Stomach (tissue), 4 donors: ENCODE measurements at regions not wholly inside any gene's neighbourhood (a gene's known extent, or its start where the extent isn't known, plus 50 kb on each side); places are given as distances from the start of the nearest gene placed in this dataset.
"Not testable (repeated sequence)": the region's sequence is repeated elsewhere in the genome, so short reads cannot be mapped to it uniquely, and the experiment has no call there.

Source experiments
- CTCF ChIP-seq, 7 experiments: fragments of 450-650 bp in 4 of 7; fragments of 200-600 bp in 3 of 7; sonication (generic) in 3 of 7; IDR thresholded peaks; one replicate each; pipeline ENCODE4 v1.5.1; 2016 to 2019; ENCODE audit warnings: antibody characterized with exemption in 7 of 7, control low read depth in 2 of 7, mild to moderate bottlenecking in 1 of 7
- EP300 ChIP-seq: sonication (generic); formaldehyde crosslinking; IDR thresholded peaks from one replicate; pipeline ENCODE4 v1.6.1; 2017; ENCODE audit warnings: antibody characterized with exemption
- POLR2A ChIP-seq, 4 donors: fragments of 450-650 bp; IDR thresholded peaks; one replicate each; pipeline ENCODE4 v1.6.1; 2016; ENCODE audit warnings: antibody characterized with exemption in 4 of 4, control low read depth in 2 of 4, mild to moderate bottlenecking in 1 of 4, moderate library complexity in 1 of 4

- TF ChIP-seq CTCF (IDR thresholded peaks at IDR 0.05); EP300; POLR2A (IDR thresholded peaks at IDR 0.05): not testable (repeated sequence)
Measured at GRCh38 chr1:187756684-187757083, 927.9 kb downstream of the PLA2G4A start.
